ENCODE measurements at regions not wholly inside any gene's neighbourhood (a gene's known extent, or its start where the extent isn't known, plus 50 kb on each side); places are given as distances from the start of the nearest gene placed in this dataset.

DNA sequence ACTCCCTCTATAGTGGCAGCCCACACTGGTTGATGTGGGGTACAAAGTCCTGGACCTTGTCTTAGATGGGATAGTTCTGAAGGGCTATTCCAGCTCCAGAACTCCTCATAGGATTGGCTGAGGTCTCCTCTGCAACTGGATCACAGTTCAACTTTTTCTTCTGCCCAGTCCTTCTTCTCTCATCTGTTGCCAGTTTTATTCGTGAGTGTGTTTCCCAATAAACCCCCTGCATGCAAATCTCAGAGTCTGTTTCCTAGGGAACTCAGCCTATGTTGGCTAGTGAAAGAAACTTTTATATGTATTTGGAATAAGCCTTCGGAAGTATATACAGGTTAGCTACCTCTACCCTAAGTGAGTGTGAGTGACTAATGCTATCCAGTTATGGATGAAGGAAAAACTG lies 823.4 kb downstream of the SLC4A3 start:
- DNase-seq = no peak

DNA sequence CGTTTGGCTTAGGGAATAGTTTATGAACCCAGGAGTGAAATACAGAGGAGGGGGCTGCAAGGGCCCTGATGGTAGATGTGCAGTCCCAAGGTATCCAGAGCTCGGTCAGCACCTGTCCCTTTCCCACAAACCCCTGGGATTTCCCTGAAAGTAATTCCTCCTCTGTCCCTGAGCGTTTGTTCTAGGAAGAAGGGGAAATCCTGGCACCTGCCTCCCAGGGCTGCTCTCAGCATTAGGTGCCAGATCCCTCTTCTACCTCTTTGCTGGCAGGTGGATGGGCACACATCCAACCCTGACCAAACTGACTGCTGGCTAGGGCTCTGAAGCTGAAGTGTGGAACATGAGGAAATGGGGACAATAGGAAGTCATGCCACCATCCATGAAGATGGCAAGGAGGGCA lies 824.0 kb downstream of the SLC4A3 start:
- no peak for DNase-seq

DNA sequence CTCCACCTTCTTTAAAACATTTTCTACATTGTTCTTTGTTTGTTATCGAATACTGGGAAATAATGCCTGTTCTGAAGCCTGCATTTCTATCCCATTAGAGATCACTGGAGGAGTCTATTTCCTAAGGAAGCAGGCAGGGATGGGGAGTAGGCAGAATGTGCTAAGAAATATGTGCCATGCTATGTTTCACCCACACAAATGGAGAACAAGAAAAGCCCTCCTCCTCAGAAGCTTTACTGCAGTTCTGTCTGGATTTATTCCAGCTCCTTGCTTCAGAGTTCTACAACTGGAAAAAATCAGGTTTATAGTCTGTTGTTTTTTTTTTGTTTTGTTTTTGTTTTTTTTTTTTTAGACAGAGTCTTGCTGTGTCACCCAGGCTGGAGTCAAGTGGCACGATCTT lies 825.1 kb downstream of the SLC4A3 start:
- DNase-seq = no peak

DNA sequence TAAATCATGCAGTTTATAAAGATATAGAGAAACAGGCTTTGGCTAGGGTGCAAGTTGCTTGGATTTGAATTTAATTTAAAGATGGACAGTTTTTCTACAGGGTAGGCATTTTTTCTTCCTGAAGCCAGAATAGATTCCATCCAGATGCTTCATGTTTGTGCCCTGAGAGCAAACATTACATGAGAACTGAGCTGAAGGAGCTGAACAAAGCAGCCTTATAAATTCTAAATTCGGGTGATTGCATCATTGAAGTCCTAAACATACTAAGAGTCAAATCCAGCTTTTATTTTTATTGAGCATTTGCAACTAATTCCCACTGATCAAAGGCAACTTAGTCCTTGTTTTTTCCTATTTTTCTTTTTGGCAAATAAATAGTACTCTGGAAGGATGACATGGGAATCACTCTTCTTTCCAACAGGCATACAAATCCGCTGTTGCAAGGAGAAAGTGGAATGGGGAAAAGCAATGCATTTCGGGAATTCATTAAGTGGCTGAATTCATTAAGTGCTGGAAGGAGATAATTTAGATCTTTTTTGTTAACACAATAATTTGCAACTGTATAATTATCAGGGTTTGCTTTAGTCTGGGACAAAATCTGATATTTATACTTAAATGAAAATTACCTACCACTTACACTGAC lies 828.0 kb downstream of the SLC4A3 start:
- no peak for DNase-seq

DNA sequence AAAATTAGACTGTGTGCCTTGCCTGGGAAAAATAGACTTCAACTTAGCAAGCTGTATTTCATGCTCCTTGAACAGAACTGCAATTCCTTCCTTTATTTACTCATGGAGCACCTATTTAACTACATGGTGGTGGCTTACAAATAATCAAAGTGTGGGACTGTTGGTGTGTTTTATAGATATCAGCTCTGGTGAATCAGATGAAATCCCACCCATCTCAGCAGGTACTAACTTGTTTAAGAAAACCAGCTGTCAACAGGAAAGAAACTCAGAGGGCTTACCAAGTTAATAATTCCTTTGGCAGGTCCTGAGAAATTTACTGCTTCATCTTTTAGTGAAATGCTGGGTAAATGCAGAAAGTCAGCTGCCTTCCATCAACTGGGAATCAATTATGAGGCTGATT lies 830.6 kb downstream of the SLC4A3 start:
- DNase-seq = no peak

DNA sequence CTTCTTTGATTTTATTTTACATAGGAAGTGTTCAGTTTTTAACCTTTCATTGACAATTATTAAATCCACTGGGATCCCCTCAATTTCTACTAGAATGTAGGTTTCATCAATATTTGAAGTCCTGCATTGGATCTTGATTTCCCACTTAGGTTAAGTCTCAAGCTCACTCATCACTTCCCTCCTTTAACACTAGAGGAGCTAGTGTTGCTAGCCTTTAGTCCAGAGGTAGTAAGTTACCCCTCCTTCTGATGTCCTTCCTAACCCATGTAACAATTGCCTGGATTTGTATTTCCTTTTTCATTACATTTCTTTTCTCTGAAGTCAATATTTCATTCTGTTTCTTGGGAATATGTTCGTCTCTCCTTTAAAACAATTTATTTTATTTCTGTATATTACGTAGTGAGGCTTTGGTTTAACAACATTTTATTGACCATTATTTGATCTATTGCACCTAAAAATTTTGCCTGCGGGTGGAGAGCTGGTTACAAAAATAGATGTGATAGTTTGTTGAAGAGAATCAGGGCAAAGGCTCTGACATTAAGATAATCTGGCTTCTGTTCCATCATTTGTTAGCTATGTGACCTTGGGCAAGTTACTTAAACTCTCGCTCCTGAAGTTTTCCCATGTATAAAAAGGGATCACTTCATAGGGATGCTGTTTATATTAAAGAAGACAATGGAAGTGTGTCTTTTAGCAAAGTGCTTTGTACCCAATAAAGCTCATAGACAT lies 833.0 kb downstream of the SLC4A3 start:
- DNase-seq = no peak

DNA sequence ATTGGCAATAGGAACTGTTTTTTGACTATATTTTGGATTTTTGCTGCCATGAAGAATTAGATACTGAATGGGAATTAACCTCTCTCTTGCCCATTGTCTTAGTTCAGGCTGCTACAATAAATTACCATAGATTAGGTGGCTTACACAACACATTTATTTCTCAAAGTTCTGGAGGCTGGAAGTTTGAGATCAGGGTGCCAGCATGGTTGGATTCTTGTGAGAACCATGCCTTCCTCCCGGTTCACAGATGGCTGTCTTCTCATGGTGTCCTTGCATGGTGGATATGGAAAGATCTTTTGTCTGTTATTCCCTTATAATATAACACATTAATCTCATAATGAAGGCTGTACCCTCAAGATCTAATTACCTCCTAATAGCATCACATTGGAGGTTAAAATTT lies 836.4 kb downstream of the SLC4A3 start:
- no peak for DNase-seq

DNA sequence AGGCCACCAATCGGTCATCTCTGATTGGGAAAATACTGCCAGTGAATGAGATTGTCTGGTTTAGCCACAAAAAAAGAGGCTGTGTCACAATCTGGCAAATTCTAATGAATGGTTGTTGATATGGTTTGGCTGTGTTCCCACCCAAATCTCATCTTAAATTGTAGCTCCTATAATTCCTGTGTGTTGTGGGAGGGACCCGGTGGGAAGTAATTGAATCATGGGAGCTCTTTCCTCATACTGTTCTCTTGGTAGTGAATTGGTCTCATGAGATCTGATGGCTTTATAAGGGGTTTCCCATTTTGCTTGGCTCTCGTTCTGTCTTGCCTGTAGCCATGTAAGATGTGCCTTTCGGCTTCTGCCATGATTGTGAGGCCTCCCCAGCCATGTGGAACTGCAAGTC lies 838.3 kb downstream of the SLC4A3 start:
- DNase-seq = no peak

DNA sequence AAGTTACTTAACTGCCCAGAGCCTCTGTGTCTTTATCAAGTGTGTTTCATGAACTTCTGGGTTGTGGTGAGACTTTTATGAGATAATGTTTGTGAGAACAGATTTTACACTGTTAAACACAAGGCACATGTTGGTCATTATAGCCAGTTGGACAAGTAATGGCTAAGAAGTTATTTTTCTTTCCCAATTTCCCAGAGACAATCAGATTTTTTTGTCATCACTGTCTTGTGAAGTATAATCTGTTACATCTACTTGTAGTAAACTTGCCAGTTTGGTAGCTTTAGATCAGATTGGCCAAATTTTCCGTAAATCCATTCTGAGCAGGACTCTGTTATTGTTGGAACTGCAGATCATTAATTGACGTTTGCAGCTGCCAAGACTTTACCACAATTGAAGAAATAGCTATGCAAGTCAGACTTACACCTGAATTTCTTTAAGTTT lies 838.8 kb downstream of the SLC4A3 start:
- DNase-seq = no peak

DNA sequence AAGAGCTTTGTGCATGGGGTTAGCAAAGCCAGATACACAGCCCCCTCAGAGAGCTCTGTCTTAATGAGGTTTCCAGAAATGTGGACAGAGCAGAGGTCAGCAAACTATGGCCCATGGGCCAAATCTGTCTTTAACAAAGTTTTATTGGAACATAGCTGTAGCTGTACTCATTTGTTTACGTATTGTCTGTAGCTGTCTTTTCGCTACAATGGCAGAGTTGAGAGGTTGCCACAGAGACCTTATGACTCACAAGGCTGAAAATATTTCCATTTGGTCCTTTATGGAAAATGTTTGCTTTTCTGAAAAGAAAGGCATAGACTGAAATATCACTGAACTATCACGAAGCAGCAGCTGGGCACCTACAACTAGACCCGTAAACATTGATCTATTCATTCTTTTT lies 841.8 kb downstream of the SLC4A3 start:
- DNase-seq = no peak

DNA sequence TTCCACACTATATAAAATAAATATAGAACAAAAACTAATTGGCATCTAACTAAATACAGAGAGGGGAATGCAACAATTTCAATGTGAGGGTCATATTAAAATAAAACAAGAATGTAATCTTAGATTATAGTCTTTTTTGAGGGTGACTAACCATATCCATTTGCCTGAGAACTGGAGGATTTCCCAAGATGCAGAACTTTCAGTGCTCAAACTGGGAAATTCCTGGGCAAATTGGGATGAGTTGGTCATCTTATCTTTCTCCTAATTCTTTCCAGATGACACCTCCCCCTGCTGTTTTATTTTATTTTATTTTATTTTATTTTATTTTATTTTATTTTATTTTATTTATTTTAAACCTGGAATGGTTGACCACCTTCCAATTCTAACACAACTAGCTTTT lies 846.2 kb downstream of the SLC4A3 start:
- no peak for DNase-seq

DNA sequence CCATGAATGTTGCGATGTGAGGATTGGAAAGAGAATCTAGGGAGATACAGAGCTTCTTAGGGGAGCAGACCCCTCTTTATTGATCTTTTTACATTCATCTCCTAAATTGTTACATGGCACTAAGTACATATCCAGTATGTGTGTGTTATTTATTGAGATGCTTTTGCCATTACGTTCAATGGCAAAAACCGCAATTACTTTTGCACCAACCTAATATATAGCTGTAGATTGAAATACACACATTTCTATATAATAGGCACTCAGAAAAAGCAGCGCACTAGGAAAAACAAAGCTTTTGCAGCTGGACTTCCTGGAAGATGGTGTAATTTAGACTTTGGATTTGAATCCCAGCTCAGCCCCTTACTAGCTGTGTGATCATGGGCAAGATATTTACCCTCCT lies 849.4 kb downstream of the SLC4A3 start:
- no peak for DNase-seq

DNA sequence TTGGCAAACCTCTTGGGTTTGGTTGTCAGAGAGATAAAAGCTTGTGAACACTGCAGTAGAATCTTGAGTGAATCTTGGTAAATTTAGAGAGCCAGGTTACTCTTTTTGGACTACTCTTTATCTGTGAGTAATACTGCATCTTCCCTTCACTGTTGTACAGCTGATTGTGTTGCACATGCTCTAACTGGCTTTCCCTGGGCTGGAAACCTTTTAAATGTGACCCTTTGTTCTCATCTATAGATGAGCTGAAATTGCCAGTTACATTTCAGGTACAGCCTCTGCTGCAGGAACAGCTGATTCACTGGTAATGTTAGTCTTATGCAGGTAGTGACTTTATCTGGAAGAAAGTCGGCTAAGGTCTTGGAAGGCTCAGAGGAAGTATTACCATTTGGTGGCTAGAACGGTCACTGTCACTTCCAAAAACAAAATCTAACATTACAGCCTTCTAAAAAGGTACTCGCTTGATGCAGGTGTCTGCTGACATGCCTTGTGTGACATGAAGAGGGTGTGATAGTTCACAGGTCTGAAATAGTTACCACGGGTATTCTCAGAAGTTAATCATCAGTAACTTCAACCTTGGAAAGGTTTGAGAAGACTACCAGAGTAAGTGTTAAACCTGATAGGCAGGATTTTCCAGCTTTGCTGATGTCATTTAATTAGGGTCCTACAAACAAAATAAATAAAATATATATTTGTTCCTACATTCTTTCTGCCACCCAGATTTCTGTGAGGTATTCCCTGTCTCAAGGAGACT lies 851.1 kb downstream of the SLC4A3 start:
- DNase-seq = no peak

DNA sequence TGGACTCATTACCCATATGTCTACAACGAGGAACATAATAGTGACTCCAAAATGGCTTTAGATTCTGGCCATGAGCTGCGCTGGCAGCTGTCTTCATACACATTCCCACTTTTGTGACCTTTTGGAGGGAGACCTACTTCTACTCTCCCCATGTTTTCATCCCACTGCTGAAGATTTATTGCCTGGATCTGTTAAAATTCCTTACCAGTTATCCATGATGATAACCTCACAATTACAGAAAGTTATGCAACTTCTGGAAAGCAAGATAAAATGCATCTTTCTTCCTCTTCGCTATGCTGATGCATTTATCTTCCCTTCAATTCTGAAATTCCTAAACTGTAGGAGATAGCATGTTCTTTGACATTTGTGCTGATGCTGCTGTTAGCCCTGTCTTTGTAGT lies 855.3 kb downstream of the SLC4A3 start:
- no peak for DNase-seq

DNA sequence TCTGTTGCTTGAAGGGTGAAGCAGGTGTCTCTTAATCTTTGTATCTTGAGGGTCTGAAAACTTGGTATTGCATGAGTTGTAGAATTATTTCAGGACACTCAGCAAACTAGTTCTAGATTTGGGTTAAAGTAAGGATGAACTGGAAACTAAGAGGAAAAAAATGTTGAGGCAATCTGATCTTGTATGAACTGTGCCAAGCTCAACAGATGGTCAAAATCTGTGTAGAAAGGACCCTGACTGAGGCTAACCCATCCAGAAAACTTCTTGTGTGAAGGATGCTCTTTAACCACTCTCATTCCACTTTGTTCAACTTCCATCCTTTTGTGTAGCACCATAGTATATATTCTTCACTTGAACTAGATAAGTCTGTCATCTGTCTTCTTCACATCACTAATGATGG lies 861.7 kb downstream of the SLC4A3 start:
- DNase-seq = no peak

DNA sequence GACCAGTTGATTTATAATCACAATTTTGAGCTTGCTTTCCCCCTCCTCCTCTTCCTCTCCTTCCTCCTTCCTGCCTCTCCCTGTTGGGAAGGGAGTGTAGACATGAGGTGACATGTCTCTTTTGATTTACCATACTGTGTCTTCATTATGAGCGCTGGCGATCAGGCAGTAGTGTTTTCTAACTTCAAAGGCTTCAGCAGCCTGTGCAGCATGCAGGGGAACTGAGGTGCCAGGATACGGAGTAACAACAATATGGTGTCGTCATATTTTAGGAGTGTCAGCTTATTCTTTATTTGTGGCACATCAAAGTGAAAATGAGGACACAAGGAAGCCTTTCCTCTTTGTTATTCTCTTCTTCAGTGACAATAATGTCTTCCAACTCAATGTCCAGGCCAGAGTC lies 864.2 kb downstream of the SLC4A3 start:
- DNase-seq = no peak

DNA sequence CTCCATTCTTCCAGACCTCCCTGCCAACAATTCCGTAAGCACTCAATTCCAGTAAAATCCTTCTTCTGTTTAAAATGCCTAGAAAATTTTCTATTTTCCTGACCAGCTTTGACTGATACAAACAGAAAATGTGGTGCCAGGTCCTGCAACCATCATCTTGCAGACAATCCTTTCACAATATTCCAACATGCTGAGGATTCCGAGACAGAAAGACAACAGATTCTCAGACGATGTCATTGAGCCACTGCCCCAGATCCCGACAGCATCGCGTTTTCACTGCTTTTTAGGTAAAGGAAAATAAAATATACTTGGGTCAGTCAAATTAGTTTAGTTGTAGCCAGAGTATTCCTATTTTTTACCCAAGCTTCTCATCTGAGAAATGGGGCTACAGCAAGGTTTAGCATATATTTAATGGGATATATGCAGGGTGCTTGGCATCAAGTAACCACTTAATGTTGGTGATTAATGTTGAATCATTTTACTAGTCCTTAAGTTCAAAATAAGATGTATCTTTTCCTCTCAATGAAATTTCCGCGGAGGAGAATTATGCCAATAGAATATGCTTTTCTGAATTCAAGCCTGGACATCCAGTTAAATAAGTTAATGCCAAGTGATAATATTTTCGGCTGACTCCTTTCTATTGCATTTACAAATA lies 866.6 kb downstream of the SLC4A3 start:
- no peak for DNase-seq

DNA sequence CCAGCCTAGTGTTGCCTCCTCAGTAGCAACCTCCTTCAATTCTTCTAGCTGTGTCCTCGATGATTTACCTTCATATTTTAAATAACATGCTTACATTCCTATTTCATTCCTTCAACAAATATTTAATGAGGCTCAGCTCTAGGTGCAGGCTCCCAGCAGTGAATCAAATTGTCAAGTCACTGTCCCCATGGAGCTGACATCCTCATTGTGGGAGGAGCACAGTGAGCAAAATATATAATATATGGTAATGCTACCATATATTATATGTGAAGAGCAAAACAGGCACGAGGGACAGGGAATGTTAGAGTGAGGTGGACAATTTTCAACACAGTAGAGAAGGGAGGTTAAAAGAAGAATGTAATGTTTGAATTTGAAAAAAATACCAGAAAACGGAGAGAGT lies 869.1 kb downstream of the SLC4A3 start:
- no peak for DNase-seq

DNA sequence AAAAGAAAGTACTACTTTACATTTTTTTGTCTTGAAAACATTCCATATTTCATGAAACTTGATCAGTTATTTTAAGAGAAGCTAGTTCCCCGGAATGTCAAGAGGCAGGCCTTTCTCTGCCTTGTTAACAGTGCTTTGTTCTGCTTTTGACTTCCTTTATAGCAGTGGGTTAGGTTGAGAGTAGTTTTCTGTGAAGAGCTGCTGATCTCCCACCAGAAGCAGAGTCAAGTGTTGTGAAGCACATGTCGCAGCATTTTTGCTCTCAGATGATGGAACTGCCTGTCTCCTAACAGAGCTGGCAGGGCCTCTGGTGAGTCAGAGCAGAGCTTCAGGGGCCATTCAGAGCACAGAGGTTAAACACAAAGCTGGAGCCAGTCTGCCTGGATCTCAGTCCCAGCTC lies 871.8 kb downstream of the SLC4A3 start:
- DNase-seq = no peak

DNA sequence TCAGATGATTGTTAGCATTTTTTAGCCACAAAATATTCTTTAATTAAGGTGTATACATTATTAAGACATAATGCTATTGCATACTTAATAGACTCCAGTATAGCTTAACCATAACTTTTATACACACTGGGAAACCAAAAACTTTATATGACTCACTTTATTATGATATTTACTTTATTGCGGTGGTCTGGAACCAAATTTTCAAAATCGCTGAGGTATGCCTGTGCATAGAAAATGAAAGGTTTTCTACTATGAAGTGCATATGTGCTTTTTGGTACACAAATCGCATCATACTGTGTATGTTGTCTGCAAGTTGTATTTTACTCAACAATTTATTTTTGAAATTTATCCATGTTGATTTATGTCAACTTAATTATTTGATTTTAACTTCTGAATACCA lies 875.1 kb downstream of the SLC4A3 start:
- no peak for DNase-seq

DNA sequence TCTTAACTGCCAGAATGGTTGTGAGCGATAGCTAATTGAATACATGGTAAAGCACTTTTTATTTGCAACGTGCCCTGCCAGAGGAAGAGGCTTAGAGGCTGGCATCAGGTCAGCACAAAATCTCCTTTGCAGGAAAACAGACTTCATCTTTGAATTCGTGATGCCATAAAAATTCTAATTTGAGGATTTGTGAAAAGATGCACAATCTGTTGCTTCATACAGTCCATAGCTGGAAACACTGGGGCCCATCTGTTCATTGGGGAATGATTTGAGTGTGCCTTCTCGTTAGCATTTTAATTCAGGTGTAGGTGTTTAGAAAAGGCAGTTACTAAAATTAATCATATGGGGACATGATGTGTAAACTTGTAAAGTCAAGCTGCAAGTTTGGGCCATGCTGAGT lies 876.0 kb downstream of the SLC4A3 start:
- no peak for DNase-seq

DNA sequence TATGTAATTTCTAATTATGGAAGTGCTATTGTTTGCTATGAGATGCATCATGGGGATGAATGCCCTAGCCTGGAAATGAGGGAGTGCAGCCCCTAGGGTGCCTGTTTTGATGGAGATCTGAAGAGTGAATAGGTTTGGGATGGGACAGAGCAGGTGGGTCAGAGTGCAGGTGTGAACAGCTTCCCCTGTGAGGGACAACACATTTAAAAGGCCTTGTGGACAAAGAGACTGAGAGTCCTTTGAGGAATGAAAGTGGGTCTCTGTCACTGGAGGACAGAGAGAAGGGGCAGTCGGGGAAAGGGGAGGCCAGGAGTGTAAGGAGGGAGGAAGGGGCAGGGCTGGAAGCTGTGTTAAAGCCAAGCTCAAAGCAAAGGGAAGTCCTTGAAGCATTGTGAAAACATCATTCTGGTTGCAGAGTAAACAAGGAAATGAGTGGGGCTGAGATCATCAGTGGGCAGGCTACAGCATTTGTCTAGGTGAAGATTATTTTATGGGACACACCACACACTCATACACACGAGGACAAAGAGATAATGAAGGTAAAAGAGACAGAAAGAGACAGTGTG lies 877.6 kb downstream of the SLC4A3 start:
- DNase-seq = no peak

DNA sequence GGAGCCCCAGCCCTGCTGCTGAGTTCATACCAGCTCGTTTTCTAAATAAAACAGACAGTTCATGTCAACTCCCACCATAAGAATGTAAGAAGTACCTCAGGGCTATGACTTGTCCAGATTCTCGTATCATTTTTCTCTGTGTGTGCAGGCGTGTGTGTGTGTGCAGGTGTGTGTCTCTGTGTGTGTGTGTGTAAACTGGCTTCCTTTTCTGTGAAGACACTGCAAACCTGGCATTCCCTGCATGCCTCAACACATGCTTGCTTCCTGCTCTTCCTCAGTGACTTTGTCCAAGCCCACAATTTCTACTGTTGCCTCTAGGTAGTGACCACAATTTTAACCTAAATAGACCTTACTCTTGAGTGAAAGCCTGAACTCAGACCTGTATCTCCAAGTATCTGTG lies 879.0 kb downstream of the SLC4A3 start:
- no peak for DNase-seq

All from suppressor macrophage (primary cell).